ENCODE measurements at regions not wholly inside any gene's neighbourhood (a gene's known extent, or its start where the extent isn't known, plus 50 kb on each side); places are given as distances from the start of the nearest gene placed in this dataset.

DNA sequence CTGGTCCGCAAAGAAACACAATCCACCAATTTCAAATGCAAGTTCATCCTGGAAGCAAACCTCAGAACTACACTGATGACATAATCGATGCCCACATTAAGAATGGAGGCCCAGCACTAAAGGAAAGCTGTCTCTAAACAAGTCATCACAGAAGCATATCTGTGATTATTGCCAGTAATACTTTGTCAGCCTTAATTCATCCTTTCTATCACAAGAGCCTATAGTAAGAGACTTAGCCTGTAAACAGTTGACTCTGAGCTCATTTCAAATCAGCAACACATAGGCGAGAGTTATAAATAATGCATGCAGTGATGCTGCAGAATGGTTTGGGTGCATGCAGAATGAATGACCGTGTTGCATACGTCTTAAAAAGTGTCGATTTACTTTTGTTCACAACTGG lies 105.9 kb upstream of the ZFP42 start:
- Histone ChIP-seq H3K4me1 (no peaks in the 10 kb centered on the region), H3K36me3 (no peaks in the 10 kb centered on the region), H3K27me3 (no peaks in the 10 kb centered on the region), H3K9me3 (no peaks in the 10 kb centered on the region), H3K4me3 (ENCODE audit: low read depth, low read length) (no peak overlapping the region)
- TF ChIP-seq, protein P1, sequence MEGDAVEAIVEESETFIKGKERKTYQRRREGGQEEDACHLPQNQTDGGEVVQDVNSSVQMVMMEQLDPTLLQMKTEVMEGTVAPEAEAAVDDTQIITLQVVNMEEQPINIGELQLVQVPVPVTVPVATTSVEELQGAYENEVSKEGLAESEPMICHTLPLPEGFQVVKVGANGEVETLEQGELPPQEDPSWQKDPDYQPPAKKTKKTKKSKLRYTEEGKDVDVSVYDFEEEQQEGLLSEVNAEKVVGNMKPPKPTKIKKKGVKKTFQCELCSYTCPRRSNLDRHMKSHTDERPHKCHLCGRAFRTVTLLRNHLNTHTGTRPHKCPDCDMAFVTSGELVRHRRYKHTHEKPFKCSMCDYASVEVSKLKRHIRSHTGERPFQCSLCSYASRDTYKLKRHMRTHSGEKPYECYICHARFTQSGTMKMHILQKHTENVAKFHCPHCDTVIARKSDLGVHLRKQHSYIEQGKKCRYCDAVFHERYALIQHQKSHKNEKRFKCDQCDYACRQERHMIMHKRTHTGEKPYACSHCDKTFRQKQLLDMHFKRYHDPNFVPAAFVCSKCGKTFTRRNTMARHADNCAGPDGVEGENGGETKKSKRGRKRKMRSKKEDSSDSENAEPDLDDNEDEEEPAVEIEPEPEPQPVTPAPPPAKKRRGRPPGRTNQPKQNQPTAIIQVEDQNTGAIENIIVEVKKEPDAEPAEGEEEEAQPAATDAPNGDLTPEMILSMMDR (IDR thresholded peaks at IDR 0.05; ENCODE audit: low read depth, low read length) = no peak
- DNase-seq = no peak

DNA sequence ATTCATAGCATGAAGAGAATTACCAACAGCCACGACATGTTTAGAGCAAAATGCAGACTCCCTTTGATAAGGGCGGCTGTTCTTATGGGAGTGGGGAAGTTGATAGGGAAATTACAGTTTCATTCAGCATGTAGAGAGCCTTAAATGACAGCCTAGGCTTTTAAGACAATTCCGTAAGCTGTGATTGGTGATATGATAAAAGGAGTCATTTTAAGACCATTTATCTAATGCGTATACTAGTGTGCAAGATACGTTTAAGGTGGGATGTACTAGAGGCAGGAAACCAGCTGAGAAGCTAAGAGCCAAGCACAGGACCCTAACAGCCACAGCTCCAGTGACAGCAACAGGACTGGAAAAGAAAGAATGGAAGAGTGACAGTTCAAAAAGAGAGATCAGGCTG lies 102.2 kb upstream of the ZFP42 start:
- TF ChIP-seq, protein P1 (IDR thresholded peaks at IDR 0.05; ENCODE audit: low read depth, low read length) = no peak
- DNase-seq = no peak
- Histone ChIP-seq H3K36me3 (no peaks in the 10 kb centered on the region), H3K4me3 (ENCODE audit: low read depth, low read length) (no peak overlapping the region), H3K4me1 (no peaks in the 10 kb centered on the region), H3K9me3 (no peaks in the 10 kb centered on the region), H3K27me3 (no peaks in the 10 kb centered on the region)

DNA sequence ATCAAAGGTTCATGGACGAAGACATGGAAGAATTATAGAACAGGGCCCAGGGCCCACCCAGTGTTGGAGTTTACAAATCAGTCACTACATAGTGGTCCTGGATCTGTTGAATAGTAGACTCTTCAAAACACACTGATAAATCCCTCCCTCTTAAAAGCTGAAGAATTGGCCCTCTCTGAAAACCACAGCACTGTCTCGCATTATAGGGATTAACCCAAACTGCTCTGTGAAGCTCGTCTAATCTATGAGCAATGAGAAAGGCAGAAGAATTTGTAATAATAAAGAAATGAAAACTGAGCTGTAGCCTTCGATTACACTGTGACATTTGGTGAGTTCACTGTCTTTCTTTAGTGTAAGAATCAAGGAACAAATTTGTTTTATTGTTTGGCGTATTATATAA lies 92.5 kb upstream of the ZFP42 start:
- Histone ChIP-seq H3K4me1 (no peaks in the 10 kb centered on the region), H3K36me3 (no peaks in the 10 kb centered on the region), H3K4me3 (ENCODE audit: low read depth, low read length) (no peak overlapping the region), H3K27me3 (no peaks in the 10 kb centered on the region), H3K9me3 (no peaks in the 10 kb centered on the region)
- TF ChIP-seq, protein P1 (IDR thresholded peaks at IDR 0.05; ENCODE audit: low read depth, low read length) = no peak
- DNase-seq = no peak

DNA sequence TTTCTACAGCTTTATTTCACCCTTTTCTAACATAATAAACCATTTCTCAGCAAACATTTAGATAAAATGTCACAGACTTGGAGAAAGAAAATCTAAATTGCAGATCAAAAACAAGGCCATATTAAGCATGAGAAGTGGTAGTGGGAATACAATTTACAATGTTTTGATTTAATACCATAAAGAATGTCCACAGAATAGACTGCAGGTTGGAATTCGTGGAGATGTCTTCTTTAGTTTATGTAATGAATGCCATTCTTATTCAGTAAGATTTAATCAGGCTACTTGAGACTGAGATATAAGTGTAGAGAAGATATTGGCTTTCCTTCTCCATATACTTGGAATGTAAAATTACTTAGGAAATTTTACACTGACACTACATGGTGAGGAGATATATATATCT lies 91.9 kb upstream of the ZFP42 start:
- TF ChIP-seq, protein P1 (IDR thresholded peaks at IDR 0.05; ENCODE audit: low read depth, low read length) = no peak

DNA sequence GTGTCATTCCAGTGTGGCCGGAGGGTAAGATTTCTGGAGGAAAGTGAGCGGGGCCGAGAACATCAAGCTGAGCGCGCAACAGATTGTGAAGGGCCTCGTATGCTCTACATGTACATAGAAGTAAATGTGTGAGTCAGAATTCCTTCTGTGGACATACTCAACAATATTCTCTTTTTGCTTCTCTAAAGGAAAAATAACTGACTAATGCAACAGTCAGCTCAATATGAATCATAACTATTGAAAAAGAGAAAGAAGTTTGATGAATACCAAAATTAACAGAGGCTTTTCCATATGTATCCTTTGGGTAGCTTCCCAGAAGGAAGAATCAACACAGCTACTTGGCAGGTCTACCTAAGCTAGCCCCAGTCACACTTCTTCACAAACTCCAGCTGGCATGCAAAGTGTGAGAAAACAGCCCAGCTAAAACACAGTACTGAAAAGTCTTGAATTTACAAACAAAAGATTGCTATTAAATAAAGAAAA lies 87.5 kb upstream of the ZFP42 start:
- TF ChIP-seq, protein P1 (IDR thresholded peaks at IDR 0.05; ENCODE audit: low read depth, low read length) = no peak
- DNase-seq = no peak
- no peaks in the 10 kb centered on the region for H3K4me1 ChIP-seq
- H3K4me3 ChIP-seq (ENCODE audit: low read depth, low read length) = no peak overlapping the region
- H3K27me3 ChIP-seq = no peaks in the 10 kb centered on the region
- no peaks in the 10 kb centered on the region for H3K9me3 ChIP-seq
- no peaks in the 10 kb centered on the region for H3K36me3 ChIP-seq

More for the DNA sequence above, 91.9 kb upstream of the ZFP42 start:
- DNase-seq = no peak
- Histone ChIP-seq H3K4me1 (no peaks in the 10 kb centered on the region), H3K4me3 (ENCODE audit: low read depth, low read length) (no peak overlapping the region), H3K36me3 (no peaks in the 10 kb centered on the region), H3K9me3 (no peaks in the 10 kb centered on the region), H3K27me3 (no peaks in the 10 kb centered on the region)

DNA sequence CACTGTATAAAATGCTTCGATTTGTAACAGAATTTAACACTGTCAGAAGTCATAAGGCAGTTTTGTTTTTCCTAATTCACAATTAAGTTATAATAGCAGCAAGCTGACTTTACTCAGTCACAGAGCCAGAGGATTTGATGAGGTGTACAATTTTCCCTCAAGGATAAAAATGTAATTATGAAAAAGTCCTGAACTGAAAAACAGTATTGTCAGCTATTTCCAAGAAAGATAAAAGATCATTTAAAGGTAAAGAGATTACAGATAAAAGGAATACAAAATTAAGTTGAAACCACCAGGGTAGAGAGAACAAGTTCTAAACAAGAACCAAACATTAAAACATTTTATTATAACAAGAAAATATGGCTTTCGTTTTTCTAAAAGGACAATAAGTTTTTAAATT lies 86.8 kb upstream of the ZFP42 start:
- no peaks in the 10 kb centered on the region for H3K36me3 ChIP-seq
- H3K9me3 ChIP-seq = no peaks in the 10 kb centered on the region
- H3K4me1 ChIP-seq = no peaks in the 10 kb centered on the region
- H3K4me3 ChIP-seq (ENCODE audit: low read depth, low read length) = no peak overlapping the region
- H3K27me3 ChIP-seq = no peaks in the 10 kb centered on the region
- TF ChIP-seq, protein P1 (IDR thresholded peaks at IDR 0.05; ENCODE audit: low read depth, low read length) = no peak
- no peak for DNase-seq

Measured in BE2C (cell line).